ENCODE measurements at regions not wholly inside any gene's neighbourhood (a gene's known extent, or its start where the extent isn't known, plus 50 kb on each side); places are given as distances from the start of the nearest gene placed in this dataset.

DNA sequence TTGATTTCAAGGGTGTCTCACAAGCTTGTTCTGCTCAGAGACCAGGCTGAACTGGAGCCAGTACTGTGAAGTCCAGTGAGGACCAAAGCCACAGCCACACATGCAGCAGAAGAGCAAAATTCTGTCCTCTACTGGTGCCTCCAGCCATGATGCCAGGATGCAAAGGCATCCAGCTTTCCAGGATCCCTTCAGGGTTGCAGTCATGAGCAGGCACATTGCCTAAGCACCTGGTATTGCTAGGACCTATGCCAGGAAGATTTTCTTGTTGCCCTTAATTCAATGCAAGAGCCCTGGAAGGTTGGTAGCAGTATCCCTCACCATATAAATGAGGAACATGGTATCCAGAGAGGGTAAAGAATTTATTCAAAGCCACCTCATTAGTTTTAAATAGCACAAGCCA, 78.9 kb upstream of the CYRIA start (continued):
- no peak for TF ChIP-seq NANOG (IDR thresholded peaks at IDR 0.05; ENCODE audit: borderline replicate concordance)

DNA sequence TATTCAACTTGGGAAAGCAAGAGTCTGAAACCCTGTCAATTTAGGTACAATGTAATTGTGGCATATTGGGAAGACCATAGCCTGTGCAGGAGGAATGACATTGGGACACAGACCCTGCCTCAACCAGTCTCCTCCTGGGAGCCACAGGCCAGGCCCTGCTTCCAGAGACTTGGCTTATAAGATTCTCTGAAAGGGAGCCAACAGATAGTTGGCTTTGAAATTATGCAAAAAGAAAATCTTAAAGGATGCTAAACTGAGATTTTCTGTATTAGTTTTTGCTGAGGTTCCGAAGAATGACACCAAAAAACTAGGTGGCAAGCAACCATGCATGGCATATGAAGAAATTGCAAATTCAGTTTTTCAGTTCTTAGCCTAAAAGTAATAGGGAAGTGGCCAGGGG, 76.4 kb upstream of the CYRIA start:
- Mint-ChIP-seq H3K27ac (no peak overlapping the region), H3K9me3 (no peaks in the 10 kb centered on the region; the same call in 2 of the 3 replicates), H3K4me3 (no peak overlapping the region), H3K36me3 (ENCODE audit: low read depth) (no peaks in the 10 kb centered on the region), H3K27me3 (ENCODE audit: insufficient read depth, low read depth, poor library complexity) (no peaks in the 10 kb centered on the region), H3K4me1 (no peaks in the 10 kb centered on the region)
- H2AFZ ChIP-seq = no peak overlapping the region
- H3K9me2 ChIP-seq (ENCODE audit: insufficient read depth) = peaks cover 9% of the 10 kb centered on the region; the same call in 1 of the 2 replicates
- TF ChIP-seq EZH2phosphoT487 (IDR thresholded peaks at IDR 0.05; ENCODE audit: unreplicated experiment) (no peak), NANOG (IDR thresholded peaks at IDR 0.05; ENCODE audit: borderline replicate concordance) (no peak), CREB1 (CRISPR knock-in tag; IDR thresholded peaks at IDR 0.05; ENCODE audit: low read depth) (no peak), EZH2 (IDR thresholded peaks at IDR 0.05; ENCODE audit: low read depth, unreplicated experiment) (no peak), ZNF331 (CRISPR knock-in tag; IDR thresholded peaks at IDR 0.05; ENCODE audit: low read depth) (no peak), JUNB (IDR thresholded peaks at IDR 0.05; ENCODE audit: unreplicated experiment) (no peak), STAT1 (IDR thresholded peaks at IDR 0.05; ENCODE audit: unreplicated experiment) (no peak)
- TF ChIP-seq, protein P1, sequence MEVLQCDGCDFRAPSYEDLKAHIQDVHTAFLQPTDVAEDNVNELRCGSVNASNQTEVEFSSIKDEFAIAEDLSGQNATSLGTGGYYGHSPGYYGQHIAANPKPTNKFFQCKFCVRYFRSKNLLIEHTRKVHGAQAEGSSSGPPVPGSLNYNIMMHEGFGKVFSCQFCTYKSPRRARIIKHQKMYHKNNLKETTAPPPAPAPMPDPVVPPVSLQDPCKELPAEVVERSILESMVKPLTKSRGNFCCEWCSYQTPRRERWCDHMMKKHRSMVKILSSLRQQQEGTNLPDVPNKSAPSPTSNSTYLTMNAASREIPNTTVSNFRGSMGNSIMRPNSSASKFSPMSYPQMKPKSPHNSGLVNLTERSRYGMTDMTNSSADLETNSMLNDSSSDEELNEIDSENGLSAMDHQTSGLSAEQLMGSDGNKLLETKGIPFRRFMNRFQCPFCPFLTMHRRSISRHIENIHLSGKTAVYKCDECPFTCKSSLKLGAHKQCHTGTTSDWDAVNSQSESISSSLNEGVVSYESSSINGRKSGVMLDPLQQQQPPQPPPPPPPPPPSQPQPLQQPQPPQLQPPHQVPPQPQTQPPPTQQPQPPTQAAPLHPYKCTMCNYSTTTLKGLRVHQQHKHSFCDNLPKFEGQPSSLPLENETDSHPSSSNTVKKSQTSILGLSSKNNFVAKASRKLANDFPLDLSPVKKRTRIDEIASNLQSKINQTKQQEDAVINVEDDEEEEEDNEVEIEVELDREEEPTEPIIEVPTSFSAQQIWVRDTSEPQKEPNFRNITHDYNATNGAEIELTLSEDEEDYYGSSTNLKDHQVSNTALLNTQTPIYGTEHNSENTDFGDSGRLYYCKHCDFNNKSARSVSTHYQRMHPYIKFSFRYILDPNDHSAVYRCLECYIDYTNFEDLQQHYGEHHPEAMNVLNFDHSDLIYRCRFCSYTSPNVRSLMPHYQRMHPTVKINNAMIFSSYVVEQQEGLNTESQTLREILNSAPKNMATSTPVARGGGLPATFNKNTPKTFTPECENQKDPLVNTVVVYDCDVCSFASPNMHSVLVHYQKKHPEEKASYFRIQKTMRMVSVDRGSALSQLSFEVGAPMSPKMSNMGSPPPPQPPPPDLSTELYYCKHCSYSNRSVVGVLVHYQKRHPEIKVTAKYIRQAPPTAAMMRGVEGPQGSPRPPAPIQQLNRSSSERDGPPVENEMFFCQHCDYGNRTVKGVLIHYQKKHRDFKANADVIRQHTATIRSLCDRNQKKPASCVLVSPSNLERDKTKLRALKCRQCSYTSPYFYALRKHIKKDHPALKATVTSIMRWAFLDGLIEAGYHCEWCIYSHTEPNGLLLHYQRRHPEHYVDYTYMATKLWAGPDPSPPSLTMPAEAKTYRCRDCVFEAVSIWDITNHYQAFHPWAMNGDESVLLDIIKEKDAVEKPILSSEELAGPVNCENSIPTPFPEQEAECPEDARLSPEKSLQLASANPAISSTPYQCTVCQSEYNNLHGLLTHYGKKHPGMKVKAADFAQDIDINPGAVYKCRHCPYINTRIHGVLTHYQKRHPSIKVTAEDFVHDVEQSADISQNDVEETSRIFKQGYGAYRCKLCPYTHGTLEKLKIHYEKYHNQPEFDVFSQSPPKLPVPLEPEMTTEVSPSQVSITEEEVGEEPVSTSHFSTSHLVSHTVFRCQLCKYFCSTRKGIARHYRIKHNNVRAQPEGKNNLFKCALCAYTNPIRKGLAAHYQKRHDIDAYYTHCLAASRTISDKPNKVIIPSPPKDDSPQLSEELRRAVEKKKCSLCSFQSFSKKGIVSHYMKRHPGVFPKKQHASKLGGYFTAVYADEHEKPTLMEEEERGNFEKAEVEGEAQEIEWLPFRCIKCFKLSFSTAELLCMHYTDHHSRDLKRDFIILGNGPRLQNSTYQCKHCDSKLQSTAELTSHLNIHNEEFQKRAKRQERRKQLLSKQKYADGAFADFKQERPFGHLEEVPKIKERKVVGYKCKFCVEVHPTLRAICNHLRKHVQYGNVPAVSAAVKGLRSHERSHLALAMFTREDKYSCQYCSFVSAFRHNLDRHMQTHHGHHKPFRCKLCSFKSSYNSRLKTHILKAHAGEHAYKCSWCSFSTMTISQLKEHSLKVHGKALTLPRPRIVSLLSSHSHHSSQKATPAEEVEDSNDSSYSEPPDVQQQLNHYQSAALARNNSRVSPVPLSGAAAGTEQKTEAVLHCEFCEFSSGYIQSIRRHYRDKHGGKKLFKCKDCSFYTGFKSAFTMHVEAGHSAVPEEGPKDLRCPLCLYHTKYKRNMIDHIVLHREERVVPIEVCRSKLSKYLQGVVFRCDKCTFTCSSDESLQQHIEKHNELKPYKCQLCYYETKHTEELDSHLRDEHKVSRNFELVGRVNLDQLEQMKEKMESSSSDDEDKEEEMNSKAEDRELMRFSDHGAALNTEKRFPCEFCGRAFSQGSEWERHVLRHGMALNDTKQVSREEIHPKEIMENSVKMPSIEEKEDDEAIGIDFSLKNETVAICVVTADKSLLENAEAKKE (CRISPR knock-in tag; IDR thresholded peaks at IDR 0.05) = no peak
- TF ChIP-seq, protein P2, sequence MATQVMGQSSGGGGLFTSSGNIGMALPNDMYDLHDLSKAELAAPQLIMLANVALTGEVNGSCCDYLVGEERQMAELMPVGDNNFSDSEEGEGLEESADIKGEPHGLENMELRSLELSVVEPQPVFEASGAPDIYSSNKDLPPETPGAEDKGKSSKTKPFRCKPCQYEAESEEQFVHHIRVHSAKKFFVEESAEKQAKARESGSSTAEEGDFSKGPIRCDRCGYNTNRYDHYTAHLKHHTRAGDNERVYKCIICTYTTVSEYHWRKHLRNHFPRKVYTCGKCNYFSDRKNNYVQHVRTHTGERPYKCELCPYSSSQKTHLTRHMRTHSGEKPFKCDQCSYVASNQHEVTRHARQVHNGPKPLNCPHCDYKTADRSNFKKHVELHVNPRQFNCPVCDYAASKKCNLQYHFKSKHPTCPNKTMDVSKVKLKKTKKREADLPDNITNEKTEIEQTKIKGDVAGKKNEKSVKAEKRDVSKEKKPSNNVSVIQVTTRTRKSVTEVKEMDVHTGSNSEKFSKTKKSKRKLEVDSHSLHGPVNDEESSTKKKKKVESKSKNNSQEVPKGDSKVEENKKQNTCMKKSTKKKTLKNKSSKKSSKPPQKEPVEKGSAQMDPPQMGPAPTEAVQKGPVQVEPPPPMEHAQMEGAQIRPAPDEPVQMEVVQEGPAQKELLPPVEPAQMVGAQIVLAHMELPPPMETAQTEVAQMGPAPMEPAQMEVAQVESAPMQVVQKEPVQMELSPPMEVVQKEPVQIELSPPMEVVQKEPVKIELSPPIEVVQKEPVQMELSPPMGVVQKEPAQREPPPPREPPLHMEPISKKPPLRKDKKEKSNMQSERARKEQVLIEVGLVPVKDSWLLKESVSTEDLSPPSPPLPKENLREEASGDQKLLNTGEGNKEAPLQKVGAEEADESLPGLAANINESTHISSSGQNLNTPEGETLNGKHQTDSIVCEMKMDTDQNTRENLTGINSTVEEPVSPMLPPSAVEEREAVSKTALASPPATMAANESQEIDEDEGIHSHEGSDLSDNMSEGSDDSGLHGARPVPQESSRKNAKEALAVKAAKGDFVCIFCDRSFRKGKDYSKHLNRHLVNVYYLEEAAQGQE (IDR thresholded peaks at IDR 0.05; ENCODE audit: unreplicated experiment) = no peak
- TF ChIP-seq, protein P3, sequence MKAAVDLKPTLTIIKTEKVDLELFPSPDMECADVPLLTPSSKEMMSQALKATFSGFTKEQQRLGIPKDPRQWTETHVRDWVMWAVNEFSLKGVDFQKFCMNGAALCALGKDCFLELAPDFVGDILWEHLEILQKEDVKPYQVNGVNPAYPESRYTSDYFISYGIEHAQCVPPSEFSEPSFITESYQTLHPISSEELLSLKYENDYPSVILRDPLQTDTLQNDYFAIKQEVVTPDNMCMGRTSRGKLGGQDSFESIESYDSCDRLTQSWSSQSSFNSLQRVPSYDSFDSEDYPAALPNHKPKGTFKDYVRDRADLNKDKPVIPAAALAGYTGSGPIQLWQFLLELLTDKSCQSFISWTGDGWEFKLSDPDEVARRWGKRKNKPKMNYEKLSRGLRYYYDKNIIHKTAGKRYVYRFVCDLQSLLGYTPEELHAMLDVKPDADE (IDR thresholded peaks at IDR 0.05) = no peak
- TF ChIP-seq, protein P4, sequence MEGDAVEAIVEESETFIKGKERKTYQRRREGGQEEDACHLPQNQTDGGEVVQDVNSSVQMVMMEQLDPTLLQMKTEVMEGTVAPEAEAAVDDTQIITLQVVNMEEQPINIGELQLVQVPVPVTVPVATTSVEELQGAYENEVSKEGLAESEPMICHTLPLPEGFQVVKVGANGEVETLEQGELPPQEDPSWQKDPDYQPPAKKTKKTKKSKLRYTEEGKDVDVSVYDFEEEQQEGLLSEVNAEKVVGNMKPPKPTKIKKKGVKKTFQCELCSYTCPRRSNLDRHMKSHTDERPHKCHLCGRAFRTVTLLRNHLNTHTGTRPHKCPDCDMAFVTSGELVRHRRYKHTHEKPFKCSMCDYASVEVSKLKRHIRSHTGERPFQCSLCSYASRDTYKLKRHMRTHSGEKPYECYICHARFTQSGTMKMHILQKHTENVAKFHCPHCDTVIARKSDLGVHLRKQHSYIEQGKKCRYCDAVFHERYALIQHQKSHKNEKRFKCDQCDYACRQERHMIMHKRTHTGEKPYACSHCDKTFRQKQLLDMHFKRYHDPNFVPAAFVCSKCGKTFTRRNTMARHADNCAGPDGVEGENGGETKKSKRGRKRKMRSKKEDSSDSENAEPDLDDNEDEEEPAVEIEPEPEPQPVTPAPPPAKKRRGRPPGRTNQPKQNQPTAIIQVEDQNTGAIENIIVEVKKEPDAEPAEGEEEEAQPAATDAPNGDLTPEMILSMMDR (conservative IDR thresholded peaks at IDR 0.05; ENCODE audit: low read depth in 2 of 2) = no peak
- no peak for ATAC-seq
- no peak overlapping the region for H3K27ac ChIP-seq (ENCODE audit: low read depth)
- H3K4me2 ChIP-seq = no peak overlapping the region
- H3K27me3 ChIP-seq (ENCODE audit: insufficient read depth) = no peaks in the 10 kb centered on the region
- H3K4me3 ChIP-seq = no peak overlapping the region
- no peaks in the 10 kb centered on the region for H3K36me3 ChIP-seq (ENCODE audit: insufficient read depth)
- H3K4me1 ChIP-seq (ENCODE audit: insufficient read depth) = no peaks in the 10 kb centered on the region
- H3K79me2 ChIP-seq (replicated peaks; ENCODE audit: insufficient read depth) = no peaks in the 10 kb centered on the region
- H4K20me1 ChIP-seq (replicated peaks; ENCODE audit: insufficient read depth) = no peaks in the 10 kb centered on the region
- no peaks in the 10 kb centered on the region for H3F3A ChIP-seq (replicated peaks; ENCODE audit: low read depth)
- no peak for DNase-seq (ENCODE audit: low spot score)

Data from GM23338 (cell line).